Suppressor macrophage treated with lipopolysaccharide for 4 hours (primary cell): ENCODE measurements at regions not wholly inside any gene's neighbourhood (a gene's known extent, or its start where the extent isn't known, plus 50 kb on each side); places are given as distances from the start of the nearest gene placed in this dataset.
"Not testable (repeated sequence)": the region's sequence is repeated elsewhere in the genome, so short reads cannot be mapped to it uniquely, and the experiment has no call there.

Experiments
- DNase-seq: peaks from one replicate; pipeline ENCODE4 v3.0.0-alpha.2; 2020

DNA sequence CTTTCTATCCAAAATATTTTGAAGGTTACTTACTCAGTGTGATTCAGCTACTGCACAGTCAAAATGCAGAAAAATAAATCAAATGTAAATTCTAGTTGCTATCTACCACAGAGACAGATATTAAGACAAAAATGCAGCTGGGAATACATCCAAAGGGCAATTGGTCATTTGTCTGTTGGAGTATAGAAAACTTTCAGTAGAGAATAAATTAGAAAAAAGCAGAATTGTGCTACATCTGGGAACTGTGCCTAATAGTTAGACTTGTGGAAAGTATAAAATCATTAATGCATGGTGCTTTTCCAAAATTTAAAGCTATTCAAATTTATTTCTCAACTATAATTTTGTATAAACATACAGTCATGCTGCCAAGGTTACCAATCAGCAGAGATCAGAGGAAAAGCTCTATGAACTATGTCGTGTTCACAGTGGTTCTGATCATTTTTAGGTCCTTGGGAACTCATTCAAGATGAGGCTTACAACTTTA lies 1635.8 kb downstream of the PCDH9 start:
- no peak for DNase-seq

DNA sequence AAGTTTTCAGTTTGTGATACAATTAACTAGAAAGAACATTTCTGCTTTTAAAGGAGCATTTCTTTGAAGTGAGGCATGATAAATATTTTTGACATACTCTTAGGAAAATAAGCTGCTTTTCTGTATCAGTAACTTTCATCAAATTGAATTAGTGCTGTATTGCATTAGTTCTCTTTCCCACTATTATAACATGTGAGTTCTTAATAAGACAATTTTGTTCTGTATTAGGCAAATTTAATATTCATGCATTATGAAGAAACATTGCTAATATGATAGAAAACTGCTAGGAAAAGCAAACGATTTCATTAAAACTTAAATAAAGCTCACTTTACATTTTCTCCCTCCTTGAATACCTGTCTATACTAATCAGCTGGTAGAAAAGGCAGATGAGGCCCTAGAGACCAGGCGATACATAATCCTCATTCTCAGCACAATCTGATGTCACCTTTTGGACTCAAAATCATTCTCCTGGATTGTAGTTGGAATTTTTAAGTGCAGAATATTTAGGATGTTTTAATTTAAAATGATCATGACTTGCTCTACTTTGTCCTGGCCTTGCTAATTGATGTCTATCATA lies 1636.8 kb downstream of the PCDH9 start:
- no peak for DNase-seq

DNA sequence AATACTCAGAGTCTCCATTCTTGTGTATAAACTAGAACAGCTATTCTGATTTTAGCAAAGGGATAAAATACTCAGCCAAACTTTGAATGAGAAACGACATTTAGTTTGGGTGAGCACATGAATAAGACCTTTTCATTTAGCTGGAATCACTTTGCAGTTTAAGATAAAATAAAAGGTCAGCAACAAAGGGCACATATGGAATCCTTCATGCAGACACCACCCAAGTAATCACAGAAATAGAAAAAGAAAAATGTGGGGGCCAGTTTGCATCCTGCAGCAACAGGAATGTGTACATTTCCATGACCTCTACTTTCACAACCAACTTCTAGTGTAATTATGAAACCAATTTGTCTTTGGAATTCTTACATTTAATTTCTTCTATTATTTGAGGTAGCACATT lies 1637.4 kb downstream of the PCDH9 start:
- DNase-seq: no peak

DNA sequence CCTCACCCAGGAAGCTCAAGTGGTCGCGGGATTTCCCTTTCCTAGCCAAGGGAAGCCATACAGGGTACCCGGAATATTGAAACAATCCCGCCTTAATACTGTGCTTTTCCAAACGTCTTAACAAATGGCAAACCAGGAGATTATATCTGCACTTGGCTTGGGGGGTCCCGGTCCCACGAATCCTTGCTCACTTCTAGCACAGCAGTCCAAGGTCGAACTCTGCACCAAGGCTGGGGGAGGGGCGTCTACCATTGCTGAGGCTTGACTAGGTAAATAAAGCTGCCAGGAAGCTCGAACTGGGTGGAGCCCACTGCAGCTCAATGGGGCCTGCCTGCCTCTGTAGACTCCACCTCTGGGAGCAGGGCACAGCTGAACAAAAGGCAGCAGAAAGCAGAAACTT lies 1644.8 kb downstream of the PCDH9 start:
- DNase-seq: no peak

DNA sequence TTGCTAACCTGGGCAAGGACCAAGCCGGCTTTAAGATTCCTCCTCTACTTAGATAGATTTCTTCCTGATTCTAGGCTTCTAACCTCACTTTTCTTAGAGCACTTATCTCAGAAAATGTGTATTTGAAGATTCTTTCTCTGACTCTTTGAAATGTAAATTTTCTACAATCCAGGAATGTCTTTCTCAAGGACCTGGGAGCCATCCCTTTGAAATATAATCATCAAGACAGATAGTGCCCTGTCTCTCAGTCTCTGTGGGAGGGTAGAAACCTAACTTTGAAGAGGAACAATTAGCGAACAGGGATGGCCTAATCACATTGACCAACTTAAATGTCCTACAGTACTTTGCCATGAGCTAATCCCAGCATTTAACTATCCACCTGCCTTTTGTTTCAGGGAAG lies 1646.0 kb downstream of the PCDH9 start:
- no peak for DNase-seq

DNA sequence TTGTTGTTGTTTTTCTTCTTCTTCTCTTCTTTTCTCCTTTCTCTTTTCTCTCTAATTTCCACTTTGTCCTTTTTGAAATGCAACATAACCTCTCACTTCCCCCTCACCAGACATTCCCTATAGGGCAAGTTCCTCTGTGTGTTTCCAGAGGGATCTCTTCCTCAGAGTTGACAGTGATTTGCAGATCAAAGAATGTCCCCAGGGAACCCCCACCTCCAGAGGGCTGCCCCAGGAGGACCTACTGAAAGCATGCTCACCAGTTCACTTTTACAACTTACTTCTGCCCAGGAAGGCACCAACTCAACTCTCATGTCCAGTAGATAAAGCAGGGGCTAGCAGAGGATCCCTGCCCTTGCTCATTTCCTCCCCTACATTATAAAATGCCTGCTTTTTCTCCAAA lies 1648.0 kb downstream of the PCDH9 start:
- DNase-seq: no peak

DNA sequence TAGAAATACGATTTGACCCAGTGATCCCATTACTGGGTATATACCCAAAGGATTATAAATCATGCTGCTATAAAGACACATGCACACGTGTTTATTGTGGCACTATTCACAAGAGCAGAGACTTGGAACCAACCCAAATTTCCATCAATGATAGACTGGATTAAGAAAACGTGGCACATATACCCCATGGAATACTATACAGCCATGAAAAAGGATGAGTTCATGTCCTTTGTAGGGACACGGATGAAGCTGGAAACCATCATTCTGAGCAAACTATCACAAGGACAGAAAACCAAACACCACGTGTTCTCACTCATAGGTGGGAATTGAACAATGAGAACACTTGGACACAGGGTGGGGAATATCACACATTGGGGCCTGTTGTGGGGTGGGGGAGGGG lies 1665.6 kb downstream of the PCDH9 start:
- DNase-seq: not testable (repeated sequence)

DNA sequence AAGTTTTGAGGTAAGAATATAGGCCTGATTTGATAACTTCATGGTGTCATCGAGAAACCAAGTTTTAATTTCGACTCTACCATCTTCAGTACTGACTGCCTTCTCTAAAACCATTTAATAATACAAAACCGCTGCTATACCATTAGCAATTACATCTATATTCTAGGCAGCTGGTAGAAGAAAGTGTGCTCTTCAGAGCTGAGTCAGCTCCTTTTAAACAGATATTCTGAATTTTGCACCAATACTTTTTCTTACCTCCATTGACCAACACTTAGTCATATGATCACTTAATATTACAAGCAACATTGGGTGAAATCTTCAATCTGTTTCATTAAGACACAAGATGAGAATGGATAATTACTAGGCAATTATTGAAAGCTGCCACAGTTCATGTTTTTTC lies 1667.8 kb downstream of the PCDH9 start:
- no peak for DNase-seq

DNA sequence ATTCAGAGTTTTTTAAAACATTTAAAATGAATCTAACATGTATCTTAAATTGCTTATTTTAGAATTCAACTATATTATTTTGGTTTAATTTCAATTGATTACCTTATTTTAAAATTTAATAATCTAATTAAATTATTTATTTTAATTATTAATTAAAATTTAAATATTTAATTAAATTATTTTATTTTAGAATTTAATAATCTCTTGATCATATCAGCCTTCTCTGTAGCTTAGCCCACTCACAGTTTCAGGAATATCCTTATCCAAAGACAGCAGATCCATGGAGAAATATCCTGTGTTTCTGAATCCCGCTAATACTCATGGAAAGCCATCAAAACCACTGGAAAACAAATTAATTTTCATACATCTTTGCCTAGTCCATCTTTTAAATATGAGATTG lies 1669.2 kb downstream of the PCDH9 start:
- no peak for DNase-seq

DNA sequence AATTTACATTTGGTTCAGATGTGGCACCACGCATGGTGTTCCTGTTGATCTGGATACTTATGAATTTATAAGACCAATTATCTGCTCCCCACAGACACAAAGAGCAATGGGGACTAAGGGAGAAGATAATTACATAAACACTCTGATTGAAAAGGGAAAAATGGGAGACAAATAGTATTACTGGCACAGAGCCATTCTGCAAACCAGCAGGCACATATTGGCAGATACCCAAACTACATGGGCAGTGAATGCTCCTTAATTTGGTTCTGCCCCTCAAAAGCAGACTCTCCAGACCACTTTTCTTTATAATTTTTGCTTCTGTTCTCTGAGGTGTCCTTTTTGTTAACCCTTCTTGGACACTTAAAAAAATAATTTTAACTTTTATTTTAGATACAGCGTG lies 1674.2 kb downstream of the PCDH9 start:
- no peak for DNase-seq

DNA sequence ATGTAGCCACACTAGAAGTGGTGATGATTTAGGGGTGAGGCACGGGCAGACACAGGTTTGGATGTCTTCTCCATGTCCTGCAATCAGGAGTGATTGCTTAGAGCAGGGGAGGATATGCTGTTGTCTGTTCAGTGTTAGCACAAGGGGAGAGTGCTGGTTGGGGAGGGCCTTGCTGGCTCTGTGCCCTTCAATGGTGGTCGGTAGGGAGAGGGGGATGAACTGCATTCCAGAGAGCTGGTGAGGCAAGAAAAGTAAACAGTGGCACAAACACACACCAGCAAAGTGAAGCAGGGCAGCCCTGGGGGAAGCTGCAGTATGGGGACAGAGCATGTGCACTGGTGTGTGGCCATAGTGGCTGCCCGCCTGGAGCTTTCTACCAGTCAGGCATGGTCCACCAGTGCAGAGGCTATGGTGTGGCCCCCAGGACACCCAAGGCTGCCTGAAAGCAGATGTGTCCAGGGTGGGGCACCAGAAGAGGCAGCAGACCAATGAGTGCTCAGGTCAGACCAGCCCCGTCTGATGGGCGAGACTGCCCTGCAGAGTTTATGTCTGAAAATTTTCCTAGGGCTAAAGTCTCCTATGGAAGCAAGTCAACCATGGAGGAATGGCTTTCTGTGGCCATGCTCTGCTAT lies 1676.9 kb downstream of the PCDH9 start:
- DNase-seq: no peak

DNA sequence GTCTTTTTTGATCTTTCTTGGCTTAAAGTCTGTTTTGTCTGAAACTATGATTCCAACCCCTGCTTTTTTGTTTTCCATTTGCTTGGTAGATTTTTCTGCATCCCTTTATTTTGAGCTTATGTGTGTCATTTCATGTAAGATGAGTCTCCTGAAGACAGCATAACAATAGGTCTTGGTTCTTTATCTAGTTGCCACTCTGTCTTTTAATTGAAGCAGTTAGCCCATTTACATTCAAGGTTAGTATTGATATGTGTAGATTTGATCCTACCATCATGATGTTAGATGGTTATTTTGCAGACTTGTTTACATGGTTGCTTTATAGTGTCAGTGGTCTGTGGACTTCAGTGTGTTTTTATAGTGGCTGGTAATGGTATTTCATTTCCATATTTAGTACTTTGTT lies 1678.9 kb downstream of the PCDH9 start:
- no peak for DNase-seq

DNA sequence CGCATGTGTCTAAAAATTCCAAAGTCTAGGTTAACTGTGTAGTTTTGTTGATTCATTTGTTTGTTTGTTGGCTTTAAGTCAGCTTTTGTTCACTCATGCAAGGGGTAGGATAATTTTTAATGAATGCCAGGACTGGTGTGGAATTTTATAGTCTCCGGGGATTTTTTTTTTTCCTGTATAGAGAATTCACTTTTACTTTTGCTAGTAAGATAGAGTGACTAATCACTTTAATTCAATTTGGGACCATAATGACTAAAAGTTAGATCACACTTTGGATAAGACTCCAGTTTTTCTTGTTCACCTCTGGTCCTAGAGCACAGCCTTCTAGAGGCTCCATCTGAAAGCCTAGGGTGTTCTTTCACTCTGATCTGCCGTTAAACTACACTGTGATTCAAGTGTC lies 1690.0 kb downstream of the PCDH9 start:
- DNase-seq: no peak

DNA sequence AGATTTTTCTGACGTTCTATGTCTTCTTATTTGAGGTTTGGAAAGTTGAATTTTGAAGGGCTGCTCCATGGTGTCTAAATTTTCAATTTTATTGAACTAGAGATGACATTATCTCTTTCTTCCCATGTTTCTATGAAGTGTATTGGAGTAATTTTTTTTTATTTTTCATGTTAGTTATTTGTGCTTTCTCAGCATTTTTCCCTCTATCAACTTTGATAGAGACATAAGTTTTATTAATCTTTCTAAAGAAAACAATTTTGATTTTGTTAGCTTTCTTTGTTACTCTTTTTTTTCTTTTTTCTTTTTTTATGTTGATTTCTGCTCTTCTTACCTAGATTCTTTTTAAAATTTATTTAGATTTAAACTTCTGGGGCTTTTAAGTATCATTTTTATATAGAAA lies 1694.8 kb downstream of the PCDH9 start:
- no peak for DNase-seq

DNA sequence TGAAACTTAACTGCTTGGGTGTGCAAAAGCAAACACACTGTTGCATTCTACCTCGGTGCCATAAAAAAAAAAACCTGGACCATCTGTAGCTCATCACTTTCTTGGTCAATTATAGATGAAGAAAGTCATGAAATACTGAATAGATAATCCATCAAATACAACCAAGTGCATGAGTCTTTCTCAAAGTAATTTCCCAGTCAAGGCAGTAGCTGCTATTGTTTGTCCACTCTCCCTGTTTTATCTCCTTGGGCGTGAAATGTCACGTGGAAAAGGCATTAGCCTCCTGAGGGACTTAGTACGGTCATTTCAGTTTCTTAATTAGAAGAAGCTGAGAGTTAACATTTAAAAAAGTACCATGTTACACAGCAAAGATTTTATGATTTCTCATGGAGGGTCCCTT lies 1697.9 kb downstream of the PCDH9 start:
- no peak for DNase-seq

DNA sequence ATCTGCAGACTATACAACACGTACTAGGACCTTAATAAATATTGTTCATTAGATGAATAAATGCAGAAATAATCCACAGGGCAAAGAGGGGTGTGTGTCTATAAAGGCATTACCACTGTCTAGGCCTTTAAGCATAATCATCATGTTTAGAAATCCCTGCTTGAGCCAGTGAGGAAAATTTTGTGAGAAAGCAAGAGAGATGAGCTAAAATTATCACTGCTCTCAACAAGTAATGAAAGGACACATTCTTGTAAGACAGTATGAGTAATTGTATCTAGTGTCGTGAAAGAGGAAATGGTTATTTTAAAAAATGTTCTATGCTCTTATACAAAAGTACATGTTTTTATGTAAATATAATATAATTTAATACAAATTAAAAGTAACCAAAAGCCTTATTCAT lies 1699.4 kb downstream of the PCDH9 start:
- no peak for DNase-seq

DNA sequence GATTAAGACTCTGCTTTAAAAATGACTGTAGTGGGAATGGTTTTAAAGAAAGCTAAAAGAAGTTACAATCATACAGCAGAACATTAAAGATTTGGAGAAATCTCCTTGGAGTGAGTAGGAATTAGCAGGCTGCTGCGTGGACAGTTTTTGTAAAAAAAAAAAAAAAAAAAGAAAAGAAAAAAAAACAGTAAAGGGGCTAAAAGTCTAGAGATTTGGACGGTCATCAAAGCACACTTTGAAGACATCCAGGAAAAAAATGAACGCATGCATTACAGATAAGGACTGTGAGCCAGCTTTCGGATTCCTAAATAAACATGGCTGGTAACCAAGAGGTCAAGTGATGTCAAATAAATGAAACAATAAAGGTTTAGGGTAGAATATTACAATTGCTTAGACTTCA lies 1700.6 kb downstream of the PCDH9 start:
- no peak for DNase-seq

DNA sequence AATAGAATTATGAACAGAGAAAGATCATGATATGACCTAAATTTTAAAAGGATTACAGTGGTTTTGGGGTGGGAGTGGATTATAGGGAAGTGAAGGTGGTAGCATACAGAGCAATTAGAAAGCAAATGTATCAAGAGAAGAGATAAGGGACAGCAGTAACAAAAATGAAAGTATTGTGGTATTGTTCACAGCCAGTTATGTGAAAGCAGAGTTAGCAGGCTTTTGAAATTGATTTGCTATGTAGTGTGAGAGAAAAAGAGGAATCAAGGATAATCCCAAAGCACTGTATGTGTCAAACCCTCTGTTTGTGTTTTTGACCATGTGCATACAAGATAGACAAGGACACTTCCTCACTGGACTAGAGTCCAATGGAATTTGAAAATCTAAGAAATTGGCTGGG lies 1721.4 kb downstream of the PCDH9 start:
- DNase-seq: no peak

DNA sequence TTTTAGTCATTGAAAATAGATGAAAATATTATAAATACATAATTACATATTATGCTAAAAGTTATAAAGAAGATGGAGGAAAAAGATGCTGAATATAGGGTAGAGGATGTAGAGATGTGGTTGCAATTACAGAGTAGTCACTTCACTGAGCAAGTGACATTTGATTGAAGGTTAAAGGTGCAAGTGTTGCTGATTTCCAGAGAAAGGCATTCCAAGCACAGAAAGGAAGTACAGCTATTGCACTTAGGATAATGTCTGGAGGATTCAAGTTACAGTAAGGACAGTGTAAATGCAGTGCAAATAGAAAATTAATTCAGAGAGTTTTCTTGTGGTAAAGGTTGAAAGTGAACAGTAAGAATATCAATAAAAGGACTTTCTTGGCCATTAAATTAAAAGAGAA lies 1721.8 kb downstream of the PCDH9 start:
- no peak for DNase-seq

DNA sequence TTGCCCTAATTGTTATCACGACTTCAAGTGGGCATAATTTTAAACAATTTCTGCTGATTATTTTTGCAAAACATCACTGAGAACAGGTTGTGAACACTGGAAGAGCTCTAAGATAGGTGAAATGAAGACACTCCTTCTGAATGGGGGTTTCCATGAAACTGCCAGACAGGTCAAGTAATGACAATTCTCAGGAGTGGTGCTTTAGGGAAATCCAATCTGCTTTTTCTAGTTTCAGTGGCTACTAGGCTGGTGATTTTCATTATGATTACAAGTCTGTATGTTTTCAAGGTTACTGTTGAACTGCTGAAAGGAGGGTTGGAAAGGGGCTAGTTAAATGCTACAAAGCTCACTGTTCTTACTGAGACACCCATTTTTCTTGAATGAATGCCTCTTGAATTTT lies 1724.2 kb downstream of the PCDH9 start:
- DNase-seq: no peak

DNA sequence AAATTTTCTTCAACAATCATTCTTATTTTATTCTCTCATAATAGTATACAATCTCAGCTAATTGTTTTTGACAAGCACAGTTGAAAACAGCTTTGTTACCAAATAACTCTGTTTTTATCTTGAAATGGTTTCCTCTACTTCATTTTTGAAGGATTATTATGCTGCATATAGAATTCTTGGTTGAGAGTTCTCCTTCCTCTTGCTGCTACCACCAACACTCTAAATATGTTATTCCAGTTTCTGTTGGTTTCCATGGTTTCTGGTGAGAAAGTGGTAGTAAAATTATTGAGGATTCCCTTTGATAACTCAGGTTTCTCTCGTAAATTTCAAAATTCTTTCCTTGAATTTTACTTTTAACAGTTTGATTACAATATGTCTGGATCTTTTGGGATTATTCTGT lies 1725.9 kb downstream of the PCDH9 start:
- no peak for DNase-seq

DNA sequence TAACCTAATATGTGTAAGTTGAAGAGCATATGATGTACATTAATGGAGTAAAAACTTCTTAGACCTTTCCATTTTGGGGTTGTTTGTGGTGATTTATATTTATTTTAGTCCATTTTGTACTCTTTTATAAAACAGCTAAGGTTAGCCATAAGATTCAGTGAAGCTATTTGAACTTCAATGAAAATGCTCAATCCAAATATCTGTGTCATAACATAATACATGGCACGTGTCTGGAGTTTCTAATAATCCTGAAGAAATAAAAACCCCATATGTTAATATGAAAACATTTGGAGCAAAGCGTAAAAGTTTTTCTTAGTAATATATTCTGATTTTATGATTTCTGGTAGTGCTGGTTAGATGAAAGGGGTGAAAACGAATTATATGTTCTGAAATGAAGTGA lies 1729.7 kb downstream of the PCDH9 start:
- no peak for DNase-seq

DNA sequence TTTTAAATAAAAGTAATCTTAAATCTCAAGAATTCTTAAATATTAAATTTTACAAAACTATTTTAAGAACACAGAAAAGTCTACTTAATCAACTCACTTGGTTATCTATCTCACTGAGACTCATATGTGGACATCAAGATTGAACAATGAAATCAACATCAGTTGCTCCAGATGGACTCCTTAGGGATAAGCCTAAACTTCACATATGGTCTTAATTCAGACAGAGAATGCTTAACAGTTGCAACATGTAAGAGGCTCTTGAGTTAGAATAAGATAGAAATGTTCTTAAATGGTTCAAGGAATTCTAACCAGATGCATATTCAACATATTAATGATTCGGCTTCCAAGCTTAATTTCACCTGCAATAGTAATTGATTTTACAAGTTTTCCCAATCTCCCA lies 1730.9 kb downstream of the PCDH9 start:
- no peak for DNase-seq

DNA sequence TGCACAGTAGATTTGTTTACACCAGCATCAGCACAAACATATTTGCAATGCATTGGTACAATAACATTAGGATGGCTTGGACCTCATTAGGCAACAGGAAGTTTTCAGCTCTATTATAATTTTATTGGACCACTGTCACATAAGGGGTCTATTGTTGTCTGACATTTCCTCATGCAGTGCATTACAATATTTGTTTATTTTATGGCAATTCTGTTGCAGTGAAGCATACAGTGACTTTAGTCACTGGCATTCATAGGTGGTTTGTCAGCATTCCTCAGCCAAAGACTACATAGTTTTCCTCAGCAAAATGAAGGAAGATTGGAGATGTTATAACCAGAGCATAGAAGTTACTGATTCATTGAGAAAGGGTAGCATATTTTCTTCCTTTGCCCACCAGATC lies 1732.9 kb downstream of the PCDH9 start:
- DNase-seq: no peak

DNA sequence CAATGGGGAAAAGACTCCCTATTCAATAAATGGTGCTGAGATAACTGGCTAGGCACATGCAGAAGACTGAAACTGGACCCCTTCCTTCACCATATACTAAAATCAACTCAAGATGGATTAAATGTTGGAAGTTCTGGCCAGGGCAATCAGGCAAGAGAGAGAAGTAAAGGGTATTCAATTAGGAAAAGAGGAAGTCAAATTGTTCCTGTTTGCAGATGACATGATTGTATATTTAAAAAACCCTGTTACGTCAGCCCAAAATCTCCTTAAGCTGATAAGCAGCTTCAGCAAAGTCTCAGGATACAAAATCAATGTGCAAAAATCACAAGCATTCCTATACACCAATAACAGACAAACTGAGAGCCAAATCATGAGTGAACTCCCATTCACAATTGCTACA lies 1739.4 kb downstream of the PCDH9 start:
- DNase-seq: not testable (repeated sequence)
